DND-41 (cell line): ENCODE measurements at regions not wholly inside any gene's neighbourhood (a gene's known extent, or its start where the extent isn't known, plus 50 kb on each side); places are given as distances from the start of the nearest gene placed in this dataset.

Experiments used
- EZH2 ChIP-seq: IDR thresholded peaks from 3 replicates; pipeline ENCODE4 v1.6.1; 2012; ENCODE audit warnings: borderline replicate concordance, low read depth, mild to moderate bottlenecking, moderate library complexity, low read length, inconsistent platforms; ENCODE audit not compliant: severe bottlenecking
- TF ChIP-seq, protein P1 (sequence below): IDR thresholded peaks from 2 replicates; pipeline ENCODE4 v1.5.1; 2012; ENCODE audit warnings: borderline replicate concordance, low read length, moderate library complexity, mild to moderate bottlenecking; ENCODE audit not compliant: poor library complexity, severe bottlenecking; ENCODE audit errors: extremely low read depth

DNA sequence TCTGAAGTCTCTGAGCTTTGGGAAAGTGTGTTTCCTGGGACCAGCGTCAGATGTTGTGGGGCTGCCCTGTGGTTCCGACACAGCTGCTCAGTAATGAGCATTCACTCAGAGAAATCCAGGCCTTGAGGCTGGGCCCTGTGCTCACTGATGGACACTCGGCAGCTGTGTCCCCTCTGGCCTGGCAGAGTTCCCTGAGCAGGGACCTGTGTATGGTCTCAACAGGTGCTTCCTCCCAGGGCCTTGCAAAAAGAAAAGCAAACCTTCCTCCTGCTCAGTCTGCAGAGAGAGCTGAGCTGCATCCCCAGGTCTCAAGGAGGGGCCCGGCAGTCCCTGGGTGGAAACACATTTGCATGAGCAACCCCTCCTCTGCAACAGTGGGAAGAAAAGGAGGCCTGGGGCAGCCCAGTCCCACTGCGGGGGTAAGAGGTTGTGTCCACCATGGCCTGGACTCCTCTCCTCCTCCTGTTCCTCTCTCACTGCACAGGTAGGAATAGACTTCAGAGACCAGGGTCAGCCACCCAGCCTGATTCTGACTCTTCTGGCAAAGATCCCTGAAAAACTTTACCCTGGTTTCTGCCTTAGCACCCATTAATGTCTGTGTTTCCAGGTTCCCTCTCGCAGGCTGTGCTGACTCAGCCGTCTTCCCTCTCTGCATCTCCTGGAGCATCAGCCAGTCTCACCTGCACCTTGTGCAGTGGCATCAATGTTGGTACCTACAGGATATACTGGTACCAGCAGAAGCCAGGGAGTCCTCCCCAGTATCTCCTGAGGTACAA, 131.2 kb downstream of the VPREB1 start:
- TF ChIP-seq, protein P1, sequence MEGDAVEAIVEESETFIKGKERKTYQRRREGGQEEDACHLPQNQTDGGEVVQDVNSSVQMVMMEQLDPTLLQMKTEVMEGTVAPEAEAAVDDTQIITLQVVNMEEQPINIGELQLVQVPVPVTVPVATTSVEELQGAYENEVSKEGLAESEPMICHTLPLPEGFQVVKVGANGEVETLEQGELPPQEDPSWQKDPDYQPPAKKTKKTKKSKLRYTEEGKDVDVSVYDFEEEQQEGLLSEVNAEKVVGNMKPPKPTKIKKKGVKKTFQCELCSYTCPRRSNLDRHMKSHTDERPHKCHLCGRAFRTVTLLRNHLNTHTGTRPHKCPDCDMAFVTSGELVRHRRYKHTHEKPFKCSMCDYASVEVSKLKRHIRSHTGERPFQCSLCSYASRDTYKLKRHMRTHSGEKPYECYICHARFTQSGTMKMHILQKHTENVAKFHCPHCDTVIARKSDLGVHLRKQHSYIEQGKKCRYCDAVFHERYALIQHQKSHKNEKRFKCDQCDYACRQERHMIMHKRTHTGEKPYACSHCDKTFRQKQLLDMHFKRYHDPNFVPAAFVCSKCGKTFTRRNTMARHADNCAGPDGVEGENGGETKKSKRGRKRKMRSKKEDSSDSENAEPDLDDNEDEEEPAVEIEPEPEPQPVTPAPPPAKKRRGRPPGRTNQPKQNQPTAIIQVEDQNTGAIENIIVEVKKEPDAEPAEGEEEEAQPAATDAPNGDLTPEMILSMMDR: no peak
- no peak for TF ChIP-seq EZH2
